Upper lobe of left lung (tissue), 6 donors: ENCODE measurements at regions not wholly inside any gene's neighbourhood (a gene's known extent, or its start where the extent isn't known, plus 50 kb on each side); places are given as distances from the start of the nearest gene placed in this dataset.

ENCODE experiments used
- ATAC-seq, 2 donors: fragments of 200-7000 bp; cut with Tn5 transposase; one replicate each; pipeline ENCODE4 v1.9.1; 2022; ENCODE audit warnings: mild to moderate bottlenecking in 2 of 2, moderate library complexity in 2 of 2; ENCODE audit not compliant: low FRiP score in 2 of 2
- DNase-seq, 2 donors: peaks; one replicate each; pipeline ENCODE4 v3.0.0-alpha.2; 2019 to 2020
- H3K27ac ChIP-seq, 4 donors: fragments of 200-600 bp; sonication (generic); one replicate each; pipeline ENCODE4 v1.5.1; 2016 to 2019
- H3K27me3 ChIP-seq, 4 donors: fragments of 200-600 bp; sonication (generic); one replicate each; pipeline ENCODE4 v1.5.1; 2017 to 2019
- H3K36me3 ChIP-seq, 4 donors: fragments of 200-600 bp; sonication (generic); one replicate each; pipeline ENCODE4 v1.5.1; 2016 to 2019
- H3K4me1 ChIP-seq, 4 donors: fragments of 200-600 bp; sonication (generic); one replicate each; pipeline ENCODE4 v1.5.1; 2018 to 2019
- H3K4me3 ChIP-seq, 4 donors: fragments of 200-600 bp; sonication (generic); one replicate each; pipeline ENCODE4 v1.5.1; 2017 to 2019; ENCODE audit warnings: mild to moderate bottlenecking in 2 of 4, moderate library complexity in 1 of 4
- H3K9me3 ChIP-seq, 4 donors: fragments of 200-600 bp; sonication (generic); one replicate each; pipeline ENCODE4 v1.5.1; 2018 to 2019
- EP300 ChIP-seq, 4 donors: sonication (generic); formaldehyde crosslinking; IDR thresholded peaks; one replicate each; pipeline ENCODE4 v1.5.1; 2017; ENCODE audit warnings: antibody characterized with exemption in 4 of 4, control low read depth in 2 of 4
- POLR2A ChIP-seq, 4 donors: fragments of 450-650 bp; IDR thresholded peaks; one replicate each; pipeline ENCODE4 v1.5.1; 2016 to 2017; ENCODE audit warnings: antibody characterized with exemption in 4 of 4, mild to moderate bottlenecking in 2 of 4
- POLR2AphosphoS5 ChIP-seq, 2 donors: sonication (generic); formaldehyde crosslinking; IDR thresholded peaks; one replicate each; pipeline ENCODE4 v1.5.1; 2017; ENCODE audit warnings: antibody characterized with exemption in 2 of 2
- WGBS, 2 donors: methylation state at CpG; one replicate each; pipeline ENCODE4 v1.1.5; 2017 to 2018; 5-methylcytosine and 5-hydroxymethylcytosine counted together
- TF ChIP-seq, protein P1 (sequence below), 6 experiments: fragments of 450-650 bp in 4 of 6; fragments of 200-600 bp in 2 of 6; sonication (generic) in 2 of 6; IDR thresholded peaks; one replicate each; pipeline ENCODE4 v1.5.1; 2016 to 2019; ENCODE audit warnings: antibody characterized with exemption in 6 of 6
- donor health status: DM: no; HTN: no; CAD: no; lungs with moderate emphysema.
- donor health status: DM: no; HTN: yes; CAD: no; lungs with severe emphysema.

DNA sequence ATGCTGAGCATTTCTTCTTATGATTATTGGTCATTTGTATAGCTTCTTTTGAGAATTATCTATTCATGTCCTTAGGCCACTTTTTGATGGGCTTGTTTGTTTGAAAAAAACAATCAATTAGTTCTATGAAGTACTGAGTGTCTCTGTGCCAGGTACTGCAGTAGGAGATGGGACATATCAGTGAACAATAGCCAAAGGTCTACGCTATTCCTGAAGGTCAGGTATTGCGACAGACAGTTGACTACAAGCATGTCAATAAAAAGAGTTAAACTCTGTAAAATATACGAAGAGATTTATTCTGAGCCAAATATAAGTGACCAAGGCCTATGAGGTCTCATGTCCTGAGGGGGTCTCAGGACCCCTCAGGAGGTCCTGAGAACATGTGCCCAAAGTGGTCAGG lies 122.1 kb upstream of the NFE2L3 start:
- ATAC-seq: no peak
- no peak for TF ChIP-seq POLR2A (IDR thresholded peaks at IDR 0.05)
- TF ChIP-seq, protein P1, sequence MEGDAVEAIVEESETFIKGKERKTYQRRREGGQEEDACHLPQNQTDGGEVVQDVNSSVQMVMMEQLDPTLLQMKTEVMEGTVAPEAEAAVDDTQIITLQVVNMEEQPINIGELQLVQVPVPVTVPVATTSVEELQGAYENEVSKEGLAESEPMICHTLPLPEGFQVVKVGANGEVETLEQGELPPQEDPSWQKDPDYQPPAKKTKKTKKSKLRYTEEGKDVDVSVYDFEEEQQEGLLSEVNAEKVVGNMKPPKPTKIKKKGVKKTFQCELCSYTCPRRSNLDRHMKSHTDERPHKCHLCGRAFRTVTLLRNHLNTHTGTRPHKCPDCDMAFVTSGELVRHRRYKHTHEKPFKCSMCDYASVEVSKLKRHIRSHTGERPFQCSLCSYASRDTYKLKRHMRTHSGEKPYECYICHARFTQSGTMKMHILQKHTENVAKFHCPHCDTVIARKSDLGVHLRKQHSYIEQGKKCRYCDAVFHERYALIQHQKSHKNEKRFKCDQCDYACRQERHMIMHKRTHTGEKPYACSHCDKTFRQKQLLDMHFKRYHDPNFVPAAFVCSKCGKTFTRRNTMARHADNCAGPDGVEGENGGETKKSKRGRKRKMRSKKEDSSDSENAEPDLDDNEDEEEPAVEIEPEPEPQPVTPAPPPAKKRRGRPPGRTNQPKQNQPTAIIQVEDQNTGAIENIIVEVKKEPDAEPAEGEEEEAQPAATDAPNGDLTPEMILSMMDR (IDR thresholded peaks at IDR 0.05): no peak
- no peak for TF ChIP-seq POLR2AphosphoS5 (IDR thresholded peaks at IDR 0.05)
- no peak for TF ChIP-seq EP300 (IDR thresholded peaks at IDR 0.05)
- Histone ChIP-seq H3K27me3 (no peaks in the 10 kb centered on the region), H3K9me3 (no peaks in the 10 kb centered on the region), H3K27ac (no peak overlapping the region), H3K4me1 (peaks cover 0 to 3% (median 0%) of the 10 kb centered on the region in 4 donors), H3K36me3 (no peaks in the 10 kb centered on the region), H3K4me3 (no peak overlapping the region)
- 96 to 99% methylated on average over 3 of the region's 3 CpGs for WGBS, 2 donors
- DNase-seq: no peak

DNA sequence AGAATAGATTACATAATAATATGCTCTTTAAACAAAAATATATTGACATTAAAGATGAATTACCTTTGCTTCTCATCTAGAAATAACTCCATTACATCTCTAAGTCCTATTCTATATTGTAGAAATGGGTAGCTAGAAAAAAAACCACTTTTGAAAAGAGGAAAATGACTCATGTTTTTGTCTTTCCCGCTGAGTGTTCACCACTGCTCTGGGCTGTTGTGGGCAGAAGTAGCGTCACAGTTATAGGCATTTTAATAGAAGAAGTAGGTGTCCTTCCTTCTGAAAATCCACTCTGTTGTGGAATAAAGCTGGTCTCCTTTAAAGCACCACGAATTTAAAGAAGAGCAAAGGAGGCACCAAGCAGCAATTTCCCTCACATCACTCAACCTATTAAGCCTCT lies 117.6 kb upstream of the NFE2L3 start:
- 58 to 70% methylated on average over 3 of the region's 3 CpGs for WGBS, 2 donors
- no peak for TF ChIP-seq POLR2A (IDR thresholded peaks at IDR 0.05)
- TF ChIP-seq, protein P1 (IDR thresholded peaks at IDR 0.05): no peak
- no peak for TF ChIP-seq POLR2AphosphoS5 (IDR thresholded peaks at IDR 0.05)
- no peak for TF ChIP-seq EP300 (IDR thresholded peaks at IDR 0.05)
- Histone ChIP-seq H3K4me3 (no peak overlapping the region), H3K27ac (no peak overlapping the region), H3K4me1 (no peaks in the 10 kb centered on the region), H3K36me3 (no peaks in the 10 kb centered on the region), H3K9me3 (no peaks in the 10 kb centered on the region), H3K27me3 (no peaks in the 10 kb centered on the region)
- DNase-seq (no peak), ATAC-seq (no peak)

DNA sequence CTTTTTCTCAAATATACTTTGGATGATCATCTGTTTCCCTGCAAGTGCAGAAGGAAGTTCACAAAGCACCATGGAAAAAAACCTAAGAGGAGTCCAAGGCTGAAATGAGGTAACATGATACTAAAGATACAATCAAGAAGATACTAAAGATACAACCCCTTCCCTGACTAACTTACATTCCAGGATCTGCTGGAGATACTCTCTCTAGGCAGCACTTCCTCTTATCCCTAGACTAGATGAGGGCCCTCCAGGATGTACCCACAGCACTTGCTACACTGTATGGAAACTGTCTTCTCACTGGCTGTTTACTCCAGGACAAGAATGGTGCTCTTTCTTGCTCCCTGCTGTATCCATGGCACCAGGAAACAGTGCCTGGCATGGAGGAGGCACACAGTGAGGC lies 116.4 kb upstream of the NFE2L3 start:
- no peak overlapping the region for H3K4me3 ChIP-seq
- no peaks in the 10 kb centered on the region for H3K9me3 ChIP-seq
- TF ChIP-seq, protein P1 (IDR thresholded peaks at IDR 0.05): no peak
- TF ChIP-seq POLR2A (IDR thresholded peaks at IDR 0.05) (no peak), POLR2AphosphoS5 (IDR thresholded peaks at IDR 0.05) (no peak), EP300 (IDR thresholded peaks at IDR 0.05) (no peak)
- DNase-seq: no peak
- no peak for ATAC-seq
- H3K27ac ChIP-seq: no peak overlapping the region
- H3K4me1 ChIP-seq: no peaks in the 10 kb centered on the region
- H3K27me3 ChIP-seq: no peaks in the 10 kb centered on the region
- no peaks in the 10 kb centered on the region for H3K36me3 ChIP-seq

DNA sequence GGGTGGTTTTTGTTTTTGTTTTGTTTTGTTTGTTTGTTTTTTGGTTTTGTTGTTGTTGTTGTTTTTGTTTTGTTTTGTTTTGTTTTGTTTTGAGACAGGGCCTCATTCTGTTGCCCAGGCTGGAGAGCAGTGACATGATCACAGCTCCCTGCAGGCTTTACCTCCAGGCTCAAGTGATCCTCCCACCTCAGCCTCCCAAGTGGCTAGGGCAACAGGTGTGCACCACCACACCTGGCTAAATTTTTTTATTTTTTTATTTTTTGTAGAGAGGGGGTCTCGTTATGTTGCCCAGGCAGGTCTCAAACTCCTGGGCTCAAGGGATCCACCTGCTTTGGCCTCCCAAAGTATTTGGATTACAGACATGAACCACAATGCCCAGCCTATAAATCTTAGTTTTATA lies 115.9 kb upstream of the NFE2L3 start:
- TF ChIP-seq, protein P1 (IDR thresholded peaks at IDR 0.05): no peak
- no peak for TF ChIP-seq EP300 (IDR thresholded peaks at IDR 0.05)
- no peak for TF ChIP-seq POLR2AphosphoS5 (IDR thresholded peaks at IDR 0.05)
- no peak for TF ChIP-seq POLR2A (IDR thresholded peaks at IDR 0.05)
- no peaks in the 10 kb centered on the region for H3K36me3 ChIP-seq
- DNase-seq (no peak), ATAC-seq (no peak)
- no peak overlapping the region for H3K27ac ChIP-seq
- no peak overlapping the region for H3K4me3 ChIP-seq
- H3K9me3 ChIP-seq: no peaks in the 10 kb centered on the region
- WGBS, 2 donors: 81 to 88% methylated on average over 1 of the region's 1 CpG
- no peaks in the 10 kb centered on the region for H3K4me1 ChIP-seq
- no peaks in the 10 kb centered on the region for H3K27me3 ChIP-seq

DNA sequence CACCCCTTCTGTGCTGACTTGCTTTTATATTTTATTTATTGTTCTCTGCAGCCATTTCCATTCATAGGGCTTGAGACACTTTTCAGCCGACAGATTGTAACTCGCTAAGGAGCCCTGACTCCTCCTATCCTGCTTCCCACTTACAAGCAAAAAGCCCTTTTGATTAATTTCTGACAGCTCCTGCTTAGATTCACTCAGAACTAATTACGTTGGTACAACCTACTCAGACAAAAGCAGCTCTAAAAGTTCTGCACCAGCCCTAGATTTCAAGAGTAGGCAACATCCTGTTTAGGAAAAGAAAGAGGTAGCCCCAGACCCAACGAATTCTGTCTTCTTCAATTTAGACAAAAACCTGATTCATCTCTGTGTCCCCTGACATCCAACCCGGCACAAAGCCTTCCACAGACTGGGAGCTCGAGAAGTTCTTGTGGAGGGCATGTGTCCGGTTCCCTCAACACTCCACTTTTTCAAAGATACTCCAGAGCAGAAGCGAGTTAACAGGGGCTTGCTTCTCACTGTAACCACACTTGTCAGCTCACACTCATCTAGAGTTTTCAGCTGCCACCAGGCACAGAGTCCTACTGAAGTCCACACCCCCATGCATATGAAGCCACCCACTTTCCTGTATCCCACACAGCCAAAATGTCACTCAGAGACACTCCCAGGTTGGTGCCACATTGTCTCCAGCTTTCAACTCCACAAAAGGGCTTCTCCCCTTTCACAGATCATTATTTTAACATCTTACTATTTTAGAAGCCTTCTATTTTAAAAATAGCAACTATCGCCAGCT lies 113.6 kb upstream of the NFE2L3 start:
- no peak overlapping the region for H3K4me3 ChIP-seq
- no peaks in the 10 kb centered on the region for H3K36me3 ChIP-seq
- ATAC-seq: no peak
- H3K9me3 ChIP-seq: no peaks in the 10 kb centered on the region
- WGBS, 2 donors: 26 to 34% methylated on average over 9 of the region's 9 CpGs
- no peak overlapping the region for H3K27ac ChIP-seq
- H3K4me1 ChIP-seq: no peaks in the 10 kb centered on the region
- H3K27me3 ChIP-seq: no peaks in the 10 kb centered on the region
- no peak for DNase-seq
- TF ChIP-seq EP300 (IDR thresholded peaks at IDR 0.05) (no peak), POLR2A (IDR thresholded peaks at IDR 0.05) (no peak), POLR2AphosphoS5 (IDR thresholded peaks at IDR 0.05) (no peak)
- TF ChIP-seq, protein P1 (IDR thresholded peaks at IDR 0.05): no peak
